B cell (primary cell): ENCODE measurements at regions not wholly inside any gene's neighbourhood (a gene's known extent, or its start where the extent isn't known, plus 50 kb on each side); places are given as distances from the start of the nearest gene placed in this dataset.

Source experiments
- ATAC-seq: fragments of 200-7000 bp; cut with Tn5 transposase; one replicate; pipeline ENCODE4 v1.10.0; 2021; ENCODE audit warnings: low read depth, mild to moderate bottlenecking, moderate number of reproducible peaks, moderate library complexity
- CTCF ChIA-PET: fragments of 350-600 bp; sonication (Branson Sonifier 250); formaldehyde crosslinking; loops from one replicate; lab custom pipeline; 2021; ENCODE audit warnings: antibody characterized with exemption, inconsistent platforms; lab: Charles Lee
- POLR2A ChIA-PET: fragments of 350-600 bp; sonication (Branson Sonifier 250); formaldehyde crosslinking; loops from one replicate; lab custom pipeline; 2021; ENCODE audit warnings: antibody characterized with exemption; lab: Charles Lee
- DNase-seq: peaks from one replicate; pipeline ENCODE4 v3.0.0; 2013
- H2AFZ ChIP-seq: 2 replicates; pipeline ENCODE4 v1.6.1; 2012; ENCODE audit warnings: mild to moderate bottlenecking, low read depth, low read length; ENCODE audit not compliant: insufficient read depth, poor library complexity, severe bottlenecking
- H3K27ac ChIP-seq, 2 donors: 1 replicate in 1 of 2; 2 replicates in 1 of 2; pipeline ENCODE4 v1.5.1; 2012 to 2013; ENCODE audit warnings: low read length in 2 of 2, mild to moderate bottlenecking in 2 of 2, moderate library complexity in 1 of 2
- H3K27me3 ChIP-seq, 4 experiments: fragments of 200-600 bp in 1 of 4; sonication (generic) in 1 of 4; replicated peaks in 1 of 4; 1 replicate in 2 of 4; 2 replicates in 2 of 4; pipeline versions ENCODE4 v1.6.1 to v1.7.0; 2013 to 2016; ENCODE audit warnings: low read length in 3 of 4, mild to moderate bottlenecking in 2 of 4, mixed read lengths in 1 of 4, moderate library complexity in 1 of 4; ENCODE audit not compliant: insufficient read depth in 4 of 4, control insufficient read depth in 3 of 4; ENCODE audit errors: control extremely low read depth in 1 of 4
- H3K36me3 ChIP-seq, 2 experiments: replicated peaks in 1 of 2; 1 replicate in 1 of 2; 2 replicates in 1 of 2; pipeline versions ENCODE4 v1.6.1 to v1.7.1; 2013; ENCODE audit warnings: low read length in 1 of 2; ENCODE audit not compliant: insufficient read depth in 2 of 2, control insufficient read depth in 1 of 2; ENCODE audit errors: control extremely low read depth in 1 of 2, extremely low read depth in 1 of 2
- H3K4me1 ChIP-seq, 2 donors: fragments of 200-600 bp in 1 of 2; sonication (generic) in 1 of 2; 1 replicate in 1 of 2; 2 replicates in 1 of 2; pipeline versions ENCODE4 v1.5.1 to v1.6.1; 2013 to 2017; ENCODE audit warnings: low read length in 2 of 2; ENCODE audit not compliant: control insufficient read depth in 2 of 2, insufficient read depth in 2 of 2
- H3K4me2 ChIP-seq: replicated peaks from 2 replicates; pipeline ENCODE3; 2012; ENCODE audit warnings: mild to moderate bottlenecking, low read depth, low read length; ENCODE audit not compliant: poor library complexity, severe bottlenecking
- H3K4me3 ChIP-seq, 5 experiments: fragments of 200-600 bp in 1 of 5; sonication (generic) in 1 of 5; 1 replicate in 3 of 5; 2 replicates in 2 of 5; pipeline versions ENCODE4 v1.5.1 to v1.7.0; 2011 to 2016; ENCODE audit warnings: low read length in 4 of 5, mild to moderate bottlenecking in 4 of 5, low read depth in 2 of 5, control low read depth in 1 of 5, moderate library complexity in 1 of 5; ENCODE audit not compliant: insufficient read depth in 1 of 5; ENCODE audit errors: control extremely low read depth in 1 of 5, extremely low read depth in 1 of 5
- H3K79me2 ChIP-seq: fragments of 200-600 bp; sonication (generic); one replicate; pipeline ENCODE4 v1.6.0; 2016; ENCODE audit warnings: low read length; ENCODE audit not compliant: control insufficient read depth, insufficient read depth
- H3K9ac ChIP-seq: fragments of 200-600 bp; sonication (generic); 2 replicates; pipeline ENCODE4 v1.6.1; 2017; ENCODE audit warnings: mild to moderate bottlenecking, low read length, moderate library complexity
- H3K9me3 ChIP-seq, 3 donors: one replicate each; pipeline versions ENCODE4 v1.6.1 to v1.7.1; 2013; ENCODE audit warnings: low read length in 2 of 3; ENCODE audit not compliant: control insufficient read depth in 2 of 3, insufficient read depth in 1 of 3; ENCODE audit errors: control extremely low read depth in 1 of 3
- H4K20me1 ChIP-seq: 2 replicates; pipeline ENCODE4 v1.6.0; 2012; ENCODE audit warnings: mild to moderate bottlenecking, low read length; ENCODE audit not compliant: insufficient read depth, control insufficient read depth, poor library complexity, severe bottlenecking
- H3K27ac Mint-ChIP-seq: one replicate; pipeline ENCODE4 v1.8.0; 2021; ENCODE audit warnings: mixed read lengths
- H3K27me3 Mint-ChIP-seq: one replicate; pipeline ENCODE4 v1.8.0; 2021; ENCODE audit warnings: mixed read lengths
- H3K4me1 Mint-ChIP-seq: one replicate; pipeline ENCODE4 v1.8.0; 2021; ENCODE audit warnings: mixed read lengths
- H3K4me3 Mint-ChIP-seq: one replicate; pipeline ENCODE4 v1.8.0; 2021; ENCODE audit warnings: mixed read lengths
- H3K9me3 Mint-ChIP-seq: one replicate; pipeline ENCODE4 v1.8.0; 2022; ENCODE audit warnings: mixed read lengths; ENCODE audit not compliant: insufficient read depth
- EZH2 ChIP-seq: IDR thresholded peaks from 2 replicates; pipeline ENCODE4 v1.6.1; 2012; ENCODE audit warnings: borderline replicate concordance, low read depth, mild to moderate bottlenecking, moderate library complexity, low read length; ENCODE audit not compliant: insufficient read depth, poor library complexity, severe bottlenecking
- WGBS: methylation state at CpG from one replicate; pipeline ENCODE4 v1.1.5; 2013; ENCODE audit warnings: missing lambda C conversion rate; ENCODE audit not compliant: insufficient coverage; 5-methylcytosine and 5-hydroxymethylcytosine counted together
- intact Hi-C: fragments of 100-400 bp; cut with micrococcal nuclease; formaldehyde crosslinking; loops from one replicate; pipeline ENCODE4 v1.10.0; 2022
- TF ChIP-seq, protein P1 (sequence below): fragments of 200-600 bp; IDR thresholded peaks from one replicate; pipeline ENCODE4 v1.8.0; 2022; ENCODE audit warnings: antibody characterized with exemption, mild to moderate bottlenecking

DNA sequence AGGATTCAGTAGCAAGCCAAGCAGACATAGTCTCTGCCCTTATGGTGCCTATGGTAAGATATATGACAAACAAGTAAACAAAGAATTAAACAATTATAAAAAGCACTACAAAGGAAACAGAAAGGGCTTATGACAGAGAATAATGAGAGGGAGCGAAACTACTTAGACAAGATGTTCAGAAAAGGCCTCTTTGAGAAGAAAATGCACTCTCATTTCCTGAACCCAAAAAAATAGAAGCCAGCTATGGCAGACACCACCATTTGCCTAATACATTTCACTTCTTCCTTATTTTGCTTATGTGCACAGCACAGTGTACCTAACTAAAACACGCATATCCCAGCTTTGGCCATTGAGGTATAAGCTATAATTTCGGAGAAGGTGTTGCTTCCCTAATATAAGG is 465.5 kb upstream of the PPP2R3A start:
- no peaks in the 10 kb centered on the region for H3K36me3 ChIP-seq
- no peak overlapping the region for H3K4me2 ChIP-seq
- intact Hi-C loops: no loop called here
- no peak overlapping the region for H3K4me3 ChIP-seq
- no peak overlapping the region for H2AFZ ChIP-seq
- CTCF ChIA-PET: no interaction called here
- no CpG with 5 or more reads among the region's 3 CpGs for WGBS
- no peaks in the 10 kb centered on the region for H3K79me2 ChIP-seq
- Mint-ChIP-seq H3K27me3 (no peaks in the 10 kb centered on the region), H3K4me3 (no peak overlapping the region), H3K9me3 (no peaks in the 10 kb centered on the region), H3K27ac (no peak overlapping the region), H3K4me1 (peaks cover 16% of the 10 kb centered on the region)
- TF ChIP-seq, protein P1, sequence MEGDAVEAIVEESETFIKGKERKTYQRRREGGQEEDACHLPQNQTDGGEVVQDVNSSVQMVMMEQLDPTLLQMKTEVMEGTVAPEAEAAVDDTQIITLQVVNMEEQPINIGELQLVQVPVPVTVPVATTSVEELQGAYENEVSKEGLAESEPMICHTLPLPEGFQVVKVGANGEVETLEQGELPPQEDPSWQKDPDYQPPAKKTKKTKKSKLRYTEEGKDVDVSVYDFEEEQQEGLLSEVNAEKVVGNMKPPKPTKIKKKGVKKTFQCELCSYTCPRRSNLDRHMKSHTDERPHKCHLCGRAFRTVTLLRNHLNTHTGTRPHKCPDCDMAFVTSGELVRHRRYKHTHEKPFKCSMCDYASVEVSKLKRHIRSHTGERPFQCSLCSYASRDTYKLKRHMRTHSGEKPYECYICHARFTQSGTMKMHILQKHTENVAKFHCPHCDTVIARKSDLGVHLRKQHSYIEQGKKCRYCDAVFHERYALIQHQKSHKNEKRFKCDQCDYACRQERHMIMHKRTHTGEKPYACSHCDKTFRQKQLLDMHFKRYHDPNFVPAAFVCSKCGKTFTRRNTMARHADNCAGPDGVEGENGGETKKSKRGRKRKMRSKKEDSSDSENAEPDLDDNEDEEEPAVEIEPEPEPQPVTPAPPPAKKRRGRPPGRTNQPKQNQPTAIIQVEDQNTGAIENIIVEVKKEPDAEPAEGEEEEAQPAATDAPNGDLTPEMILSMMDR: no peak
- no peak for TF ChIP-seq EZH2
- POLR2A ChIA-PET: no interaction called here
- peaks cover 4% of the 10 kb centered on the region in 2 donors for H3K4me1 ChIP-seq
- no peak for DNase-seq
- H3K27ac ChIP-seq: no peak overlapping the region
- no peak overlapping the region for H3K9ac ChIP-seq
- H3K9me3 ChIP-seq: no peaks in the 10 kb centered on the region
- no peak for ATAC-seq
- peaks cover 0 to 8% (median 0%) of the 10 kb centered on the region in 4 experiments for H3K27me3 ChIP-seq
- H4K20me1 ChIP-seq: no peaks in the 10 kb centered on the region

GRCh38 chr3:135503065-135503759 is 462.3 kb upstream of the PPP2R3A start:
- CTCF ChIA-PET: interaction anchor here (0.7 to 4.6 kb wide), 4 partner anchors 26 to 902 kb away, joined by 3 to 61 read pairs (median 5); partner anchors contain the start of gene EPHB1
- peak overlapping the region; percentile 30 for H3K4me2 ChIP-seq

More at GRCh38 chr3:135503065-135503759, 462.3 kb upstream of the PPP2R3A start:
- ATAC-seq (no peak), DNase-seq (no peak)
- H3K4me1 Mint-ChIP-seq: peaks cover 16% of the 10 kb centered on the region
- H3K27ac ChIP-seq: no peak overlapping the region
- no peak overlapping the region for H3K4me3 ChIP-seq
- no peaks in the 10 kb centered on the region for H3K9me3 ChIP-seq
- no peak overlapping the region for H3K27ac Mint-ChIP-seq
- peaks cover 4% of the 10 kb centered on the region in 2 donors for H3K4me1 ChIP-seq
- peak overlapping the region; percentile 11 for H2AFZ ChIP-seq
- H3K27me3 ChIP-seq: peaks cover 0 to 5% (median 0%) of the 10 kb centered on the region in 4 experiments
- no peaks in the 10 kb centered on the region for H4K20me1 ChIP-seq
- POLR2A ChIA-PET: no interaction called here
- no peak overlapping the region for H3K9ac ChIP-seq
- TF ChIP-seq, protein P1: no peak
- TF ChIP-seq EZH2: no peak
- WGBS: 85% methylated on average over 4 of the region's 11 CpGs
- H3K79me2 ChIP-seq: no peaks in the 10 kb centered on the region
- intact Hi-C loops: no loop called here
- H3K9me3 Mint-ChIP-seq: peaks cover 2% of the 10 kb centered on the region
- H3K4me3 Mint-ChIP-seq: peak overlapping the region; percentile 10
- peaks cover 4% of the 10 kb centered on the region for H3K27me3 Mint-ChIP-seq
- H3K36me3 ChIP-seq: no peaks in the 10 kb centered on the region
